ENCODE measurements at regions not wholly inside any gene's neighbourhood (a gene's known extent, or its start where the extent isn't known, plus 50 kb on each side); places are given as distances from the start of the nearest gene placed in this dataset.

- no peak for TF ChIP-seq CTCF (optimal IDR thresholded peaks at IDR 0.05 in 1 of 3, IDR thresholded peaks at IDR 0.05 in 1 of 3, conservative IDR thresholded peaks at IDR 0.05 in 1 of 3; ENCODE audit: extremely low read depth in 1 of 3, insufficient read depth in 2 of 3, low read length in 3 of 3)
- TF ChIP-seq EZH2 (IDR thresholded peaks at IDR 0.05; ENCODE audit: low read length), result no peak
These were observed 202.8 kb downstream of the VAPA start for GRCh38 chr18:10116574-10116973.

Data from keratinocyte (primary cell).